Type B pancreatic cell (in vitro differentiated cells): ENCODE measurements at regions not wholly inside any gene's neighbourhood (a gene's known extent, or its start where the extent isn't known, plus 50 kb on each side); places are given as distances from the start of the nearest gene placed in this dataset.

Source experiments
- DNase-seq: peaks from one replicate; pipeline ENCODE4 v3.0.0; 2021; ENCODE audit warnings: mixed read lengths; ENCODE audit not compliant: unreplicated experiment; ENCODE audit errors: extremely low spot score
- H3K27ac Mint-ChIP-seq: 2 replicates; pipeline ENCODE4 v1.8.0; 2021; ENCODE audit warnings: mild to moderate bottlenecking, mixed read lengths
- H3K27me3 Mint-ChIP-seq: 2 replicates; pipeline ENCODE4 v1.8.0; 2021; ENCODE audit warnings: mixed read lengths
- H3K36me3 Mint-ChIP-seq: 2 replicates; pipeline ENCODE4 v1.8.0; 2021; ENCODE audit warnings: mixed read lengths
- H3K4me1 Mint-ChIP-seq: one replicate; pipeline ENCODE4 v1.8.0; 2021; ENCODE audit warnings: mixed read lengths; ENCODE audit not compliant: unreplicated experiment
- H3K4me3 Mint-ChIP-seq: 2 replicates; pipeline ENCODE4 v1.8.0; 2021; ENCODE audit warnings: mild to moderate bottlenecking, mixed read lengths
- H3K9me3 Mint-ChIP-seq: 2 replicates; pipeline ENCODE4 v1.8.0; 2021; ENCODE audit warnings: mixed read lengths
- CTCF ChIP-seq: fragments of 200-600 bp; sonication (generic); conservative IDR thresholded peaks from 2 replicates; pipeline ENCODE4 v1.5.0; 2021; ENCODE audit warnings: antibody characterized with exemption, mild to moderate bottlenecking

DNA sequence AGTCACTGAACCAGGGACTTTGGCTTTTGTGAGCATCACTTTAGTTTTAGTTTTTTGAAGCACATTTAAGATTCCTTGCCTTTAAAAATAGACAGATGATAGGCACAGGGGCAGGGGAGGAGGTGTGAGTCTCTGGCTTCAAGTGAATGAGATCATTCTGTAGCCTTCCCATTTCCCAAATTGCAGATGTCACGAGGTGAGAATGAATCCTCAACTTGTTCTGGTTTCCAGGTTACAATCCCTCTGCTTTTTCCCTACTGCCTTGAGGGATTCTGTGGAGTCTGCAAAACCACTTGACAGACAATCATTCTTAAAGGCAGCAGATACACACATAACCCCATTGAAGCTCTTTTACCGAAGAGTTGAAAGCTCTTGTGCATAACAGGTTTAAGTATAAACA lies 332.4 kb downstream of the DMAC1 start:
- Mint-ChIP-seq H3K27me3 (peaks cover 3% of the 10 kb centered on the region), H3K4me3 (no peak overlapping the region), H3K9me3 (peaks cover 7% of the 10 kb centered on the region), H3K36me3 (no peaks in the 10 kb centered on the region), H3K27ac (no peak overlapping the region), H3K4me1 (peaks cover 6% of the 10 kb centered on the region)
- TF ChIP-seq CTCF = no peak
- DNase-seq = no peak

- Mint-ChIP-seq H3K9me3 (no peaks in the 10 kb centered on the region), H3K27me3 (peaks cover 3% of the 10 kb centered on the region), H3K27ac (no peak overlapping the region), H3K4me3 (no peak overlapping the region), H3K36me3 (no peaks in the 10 kb centered on the region), H3K4me1 (peaks cover 3% of the 10 kb centered on the region)
- DNase-seq = no peak
- TF ChIP-seq CTCF = no peak
These were observed 337.8 kb downstream of the DMAC1 start for GRCh38 chr9:7461791-7462190.

DNA sequence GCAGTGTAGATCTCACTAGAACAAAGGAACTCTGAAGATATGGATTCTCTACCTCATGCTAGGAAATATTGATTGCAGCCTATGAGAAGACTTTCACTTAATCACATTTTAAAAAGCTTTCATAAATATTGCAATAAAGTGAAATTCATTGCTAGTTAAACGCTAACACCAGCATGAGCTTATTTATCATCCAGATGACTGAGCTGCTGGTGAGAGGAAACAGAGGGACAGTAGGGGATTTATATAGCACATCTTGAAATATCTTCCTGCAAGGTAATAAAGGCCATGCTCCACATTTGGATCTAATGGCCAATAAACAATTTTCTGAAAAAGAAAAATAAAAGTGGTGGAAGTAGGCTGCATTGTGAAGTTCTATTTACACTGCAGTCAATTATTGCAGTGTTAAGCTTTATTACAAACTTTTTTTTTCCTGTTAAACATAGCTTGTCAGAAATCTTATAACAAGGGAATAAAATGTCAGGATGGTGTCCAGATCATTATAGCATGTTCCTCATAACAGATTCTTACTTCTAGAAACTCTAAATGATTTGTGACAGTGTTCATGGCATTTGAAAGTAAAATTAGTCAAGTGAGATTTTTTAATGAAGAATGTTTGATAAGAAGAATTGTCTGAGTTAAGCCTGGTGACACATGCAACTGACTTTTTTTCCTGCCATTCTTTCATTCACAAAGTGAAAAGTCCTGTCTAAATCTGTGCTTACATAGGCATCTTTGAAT lies 342.6 kb downstream of the DMAC1 start:
- Mint-ChIP-seq H3K27ac (no peak overlapping the region), H3K4me1 (peaks cover 11% of the 10 kb centered on the region), H3K36me3 (no peaks in the 10 kb centered on the region), H3K27me3 (no peaks in the 10 kb centered on the region), H3K4me3 (no peak overlapping the region), H3K9me3 (no peaks in the 10 kb centered on the region)
- no peak for DNase-seq
- no peak for TF ChIP-seq CTCF

GRCh38 chr9:7456377-7456776 lies 343.2 kb downstream of the DMAC1 start:
- no peak overlapping the region for H3K4me3 Mint-ChIP-seq
- H3K9me3 Mint-ChIP-seq = no peaks in the 10 kb centered on the region
- TF ChIP-seq CTCF = no peak
- DNase-seq = no peak
- H3K36me3 Mint-ChIP-seq = no peaks in the 10 kb centered on the region
- H3K27ac Mint-ChIP-seq = no peak overlapping the region
- peaks cover 11% of the 10 kb centered on the region for H3K4me1 Mint-ChIP-seq
- H3K27me3 Mint-ChIP-seq = no peaks in the 10 kb centered on the region

DNA sequence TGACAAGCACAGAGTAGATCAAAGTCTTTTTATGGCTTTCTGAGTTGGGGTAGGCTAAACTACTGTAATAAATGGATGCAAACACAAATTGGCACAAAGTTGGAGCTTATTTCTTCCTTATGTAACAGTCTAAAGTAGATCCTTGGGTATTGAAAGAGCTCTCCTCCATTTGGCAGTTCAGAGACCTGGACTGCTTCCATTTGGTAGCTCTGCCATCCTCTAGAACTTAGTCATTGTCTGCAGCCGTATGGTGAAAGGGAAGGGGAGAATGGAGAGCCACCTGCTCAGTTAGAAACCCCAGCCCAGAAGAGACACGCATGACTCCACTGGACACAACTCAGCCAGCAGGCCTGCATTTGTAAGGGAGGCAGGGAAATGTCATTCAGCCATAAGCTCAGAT lies 345.0 kb downstream of the DMAC1 start:
- Mint-ChIP-seq H3K36me3 (no peaks in the 10 kb centered on the region), H3K27me3 (no peaks in the 10 kb centered on the region), H3K27ac (no peak overlapping the region), H3K4me1 (peaks cover 11% of the 10 kb centered on the region), H3K4me3 (no peak overlapping the region), H3K9me3 (no peaks in the 10 kb centered on the region)
- DNase-seq = no peak
- no peak for TF ChIP-seq CTCF
